Renal cortex interstitium (tissue), 11 donors: ENCODE measurements at regions not wholly inside any gene's neighbourhood (a gene's known extent, or its start where the extent isn't known, plus 50 kb on each side); places are given as distances from the start of the nearest gene placed in this dataset.

Experiments
- DNase-seq, 11 donors: peaks; one replicate each; pipeline ENCODE4 v3.0.0-alpha.2; 2013; ENCODE audit warnings: low read depth in 9 of 11, low spot score in 4 of 11; ENCODE audit errors: extremely low read depth in 1 of 11

DNA sequence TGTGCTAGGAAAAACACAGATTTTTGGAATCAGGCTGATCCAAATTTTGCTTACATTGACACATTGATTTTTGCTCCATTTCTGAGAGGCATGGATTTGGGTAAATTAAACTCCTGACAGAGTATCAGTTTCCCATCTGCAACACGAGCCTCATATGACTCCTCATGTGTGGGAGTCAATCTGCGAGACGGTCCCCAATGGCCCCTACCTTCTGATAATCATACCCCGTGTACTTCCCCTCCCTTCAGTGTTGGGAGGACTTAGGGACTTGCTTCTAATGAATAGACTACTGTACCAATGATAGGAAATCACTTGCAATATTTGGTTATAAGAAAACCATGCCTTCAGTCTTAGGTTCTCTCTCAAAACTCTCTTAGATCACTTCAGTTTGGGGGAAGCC lies 302.7 kb downstream of the ETS1 start:
- DNase-seq = no peak

DNA sequence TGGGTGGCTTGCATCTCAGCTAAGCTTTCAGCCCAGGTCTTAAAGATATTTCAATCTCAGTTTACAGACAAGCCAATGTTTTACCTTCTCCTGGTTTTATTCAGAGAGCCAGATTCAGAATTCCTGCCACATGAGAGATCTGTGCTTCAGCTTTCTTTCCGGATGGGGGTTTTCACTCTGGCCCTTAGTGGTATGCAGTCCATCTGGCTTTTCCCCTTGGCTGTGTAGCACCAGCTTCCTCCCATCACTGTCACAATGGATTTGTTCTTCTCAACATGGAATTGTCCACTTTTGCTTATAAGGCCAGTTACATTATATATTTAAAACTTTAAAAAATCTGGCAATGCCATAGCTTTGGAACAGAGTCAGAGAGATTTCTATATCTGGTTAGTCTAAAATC lies 303.9 kb downstream of the ETS1 start:
- no peak for DNase-seq

GRCh38 chr11:128282053-128282452 lies 305.3 kb downstream of the ETS1 start:
- DNase-seq = no peak

DNA sequence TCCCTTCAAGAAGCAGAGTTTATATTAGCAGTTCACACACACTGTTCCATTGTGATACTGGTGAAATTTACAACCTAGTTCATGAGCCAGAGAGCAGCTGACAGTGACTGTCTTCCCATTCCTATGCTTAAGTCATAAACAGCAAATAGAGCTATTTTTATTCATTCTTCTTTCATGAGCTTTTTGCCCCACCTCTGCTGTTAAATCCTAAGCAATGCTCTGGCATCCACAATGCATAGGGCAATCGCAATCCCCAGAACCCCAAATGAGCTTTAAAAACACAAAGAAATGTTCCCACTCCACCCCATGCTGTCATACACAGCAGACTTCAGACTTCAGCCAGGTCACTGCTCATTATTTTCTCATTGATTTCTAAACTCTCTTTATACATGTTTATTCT lies 307.5 kb downstream of the ETS1 start:
- no peak for DNase-seq

DNA sequence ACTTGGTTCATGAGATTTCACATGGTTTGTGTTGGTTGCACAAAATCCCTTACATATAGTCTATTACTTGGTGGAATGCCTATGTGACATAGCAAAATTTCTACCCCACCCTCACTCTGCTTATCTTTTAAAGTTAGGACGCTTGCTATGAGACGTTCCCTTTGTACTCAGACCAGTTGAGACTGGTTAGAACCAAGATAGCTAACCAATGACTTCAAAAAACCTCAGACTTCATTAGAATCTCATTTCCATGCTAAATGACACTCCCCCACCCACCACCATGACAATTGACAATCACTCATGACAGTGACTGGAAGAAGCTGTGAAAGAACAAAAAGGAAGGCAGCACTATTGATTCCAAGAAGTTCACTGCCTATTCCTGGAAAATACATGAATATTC lies 313.6 kb downstream of the ETS1 start:
- DNase-seq = no peak

DNA sequence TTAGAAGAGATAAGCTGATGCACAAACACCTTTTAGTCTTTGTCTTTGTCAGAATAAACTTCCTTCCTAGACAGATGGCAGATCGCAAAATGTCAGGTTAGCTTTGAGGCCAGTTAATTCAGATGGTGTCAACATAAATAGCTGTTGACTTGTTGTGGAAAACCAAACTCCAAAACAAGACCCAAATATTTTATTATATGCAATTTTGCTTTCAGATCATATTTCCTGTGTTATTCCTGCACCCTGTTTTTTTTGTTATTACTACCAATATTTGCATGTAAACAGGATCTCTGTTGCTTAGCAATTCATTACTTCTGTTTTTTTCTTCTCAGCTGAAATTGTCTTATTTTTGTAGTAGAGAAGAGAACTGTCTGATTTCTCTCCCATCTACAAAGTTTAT lies 316.0 kb downstream of the ETS1 start:
- no peak for DNase-seq

- DNase-seq = no peak
Observed at GRCh38 chr11:128269466-128269865, 317.9 kb downstream of the ETS1 start.

- DNase-seq = no peak
Observed at GRCh38 chr11:128266893-128267292, 320.5 kb downstream of the ETS1 start.

- DNase-seq = no peak
Observed at GRCh38 chr11:128262463-128263345, 324.7 kb downstream of the ETS1 start.

DNA sequence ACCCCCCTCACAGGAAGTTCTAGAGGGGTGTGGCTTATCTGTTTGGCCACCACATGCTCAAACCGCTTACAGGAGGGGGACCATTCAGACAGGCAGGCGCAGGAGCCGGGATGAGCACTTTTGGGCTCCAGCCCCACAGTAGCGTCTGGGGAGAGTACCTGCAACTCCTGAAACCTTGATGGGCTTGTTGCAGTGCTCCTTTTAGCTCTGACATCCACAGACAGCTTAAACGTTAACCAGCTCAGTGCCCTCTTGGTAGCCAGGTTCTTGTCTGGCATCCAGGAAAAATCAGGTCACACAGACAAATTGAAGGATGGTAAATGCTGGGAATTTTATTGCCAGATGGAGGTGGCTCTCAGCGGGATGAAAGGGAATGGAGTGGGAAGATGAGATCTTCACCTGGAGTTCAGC lies 326.3 kb downstream of the ETS1 start:
- no peak for DNase-seq

GRCh38 chr11:128260398-128260797 lies 327.0 kb downstream of the ETS1 start:
- DNase-seq = no peak

DNA sequence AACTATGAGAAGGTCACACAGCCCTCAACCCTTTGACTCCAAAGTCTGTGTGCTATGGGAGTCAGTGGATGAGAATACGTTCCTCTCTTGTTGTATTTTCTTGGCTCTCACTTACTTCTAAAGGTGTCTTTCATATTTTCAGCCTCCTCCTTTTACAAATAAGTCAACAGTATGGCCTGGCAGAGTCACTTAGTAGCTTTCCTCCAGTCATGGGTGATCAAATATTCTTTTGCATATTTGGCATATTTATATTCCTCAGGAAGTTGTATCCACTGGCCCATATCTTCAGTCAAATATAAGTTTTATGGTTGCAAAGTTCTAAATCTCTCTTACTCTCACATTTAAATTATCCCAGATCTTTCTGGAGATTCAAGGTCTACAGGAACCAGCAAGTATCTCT lies 327.5 kb downstream of the ETS1 start:
- no peak for DNase-seq

GRCh38 chr11:128254941-128255340 lies 332.4 kb downstream of the ETS1 start:
- no peak for DNase-seq

DNA sequence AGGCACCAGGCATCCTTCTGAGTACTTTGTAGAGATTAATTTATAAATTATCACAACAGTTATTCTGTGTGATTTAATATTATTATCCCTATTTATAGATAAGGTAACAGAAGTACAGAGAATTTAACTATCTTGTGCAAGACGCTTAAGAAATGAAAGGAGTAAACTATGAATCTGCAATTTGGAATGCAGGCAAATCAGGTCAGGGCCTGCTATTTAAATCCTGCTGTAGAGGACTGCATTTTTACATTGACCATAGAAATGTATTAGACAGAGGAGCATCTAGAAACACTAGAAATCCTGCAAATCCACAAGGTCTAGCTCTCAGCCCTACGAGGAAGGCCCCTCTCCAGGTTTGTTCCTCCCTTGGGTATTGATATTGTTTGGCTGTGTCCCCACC lies 336.2 kb downstream of the ETS1 start:
- DNase-seq = no peak

DNA sequence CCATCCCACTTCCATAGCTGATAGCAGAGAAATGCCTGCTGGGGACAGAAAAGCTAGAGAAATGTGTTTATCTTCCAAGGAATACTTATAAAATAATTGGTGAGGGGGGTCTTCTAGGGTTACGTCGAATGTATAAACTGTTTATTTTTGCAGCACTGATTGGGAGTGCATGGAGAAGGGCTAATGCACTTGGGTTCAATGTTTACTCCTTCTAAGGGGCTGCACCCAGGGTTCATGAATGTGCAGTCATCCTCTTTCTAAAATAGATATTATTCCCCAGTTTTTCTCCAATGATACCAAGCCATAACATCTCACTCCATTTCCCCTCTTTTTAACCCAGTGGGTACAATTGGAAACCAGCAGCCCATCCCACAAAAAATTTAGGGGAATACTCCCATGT lies 336.9 kb downstream of the ETS1 start:
- no peak for DNase-seq

- peak in 1 of 11 donors; percentile 22 for DNase-seq
Observed at GRCh38 chr11:128246810-128247594, 340.4 kb downstream of the ETS1 start.

DNA sequence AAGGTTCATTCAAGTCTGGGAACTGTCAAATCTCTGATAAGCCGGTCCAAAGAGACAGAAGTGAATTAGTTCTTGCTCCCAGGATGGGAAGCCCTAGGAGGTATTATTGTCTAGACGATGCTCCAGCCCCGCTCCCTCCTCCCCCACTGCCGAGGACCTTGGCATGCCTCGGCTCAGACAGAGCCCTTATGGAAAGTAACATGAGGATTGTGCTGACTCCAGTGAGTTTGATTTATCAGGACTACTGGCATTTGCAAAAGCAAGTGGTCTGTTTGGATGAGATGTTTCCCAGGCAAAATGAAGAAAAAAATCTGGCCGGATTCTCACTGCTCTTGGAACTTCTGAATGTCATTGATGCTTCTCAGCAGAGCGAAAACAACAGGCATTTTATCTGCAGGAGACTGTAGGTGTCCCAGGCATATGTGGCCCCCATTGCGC lies 341.0 kb downstream of the ETS1 start:
- peak in 8 of 11 donors; percentile 44 to 68 (median 60) for DNase-seq

- DNase-seq = no peak
Observed at GRCh38 chr11:128244871-128245270, 342.5 kb downstream of the ETS1 start.

- no peak for DNase-seq
Observed at GRCh38 chr11:128242451-128242850, 344.9 kb downstream of the ETS1 start.

- DNase-seq = peak in 2 of 11 donors; percentile 34 to 35
Observed at GRCh38 chr11:128240546-128240945, 346.8 kb downstream of the ETS1 start.
